ENCODE measurements at regions not wholly inside any gene's neighbourhood (a gene's known extent, or its start where the extent isn't known, plus 50 kb on each side); places are given as distances from the start of the nearest gene placed in this dataset.

DNA sequence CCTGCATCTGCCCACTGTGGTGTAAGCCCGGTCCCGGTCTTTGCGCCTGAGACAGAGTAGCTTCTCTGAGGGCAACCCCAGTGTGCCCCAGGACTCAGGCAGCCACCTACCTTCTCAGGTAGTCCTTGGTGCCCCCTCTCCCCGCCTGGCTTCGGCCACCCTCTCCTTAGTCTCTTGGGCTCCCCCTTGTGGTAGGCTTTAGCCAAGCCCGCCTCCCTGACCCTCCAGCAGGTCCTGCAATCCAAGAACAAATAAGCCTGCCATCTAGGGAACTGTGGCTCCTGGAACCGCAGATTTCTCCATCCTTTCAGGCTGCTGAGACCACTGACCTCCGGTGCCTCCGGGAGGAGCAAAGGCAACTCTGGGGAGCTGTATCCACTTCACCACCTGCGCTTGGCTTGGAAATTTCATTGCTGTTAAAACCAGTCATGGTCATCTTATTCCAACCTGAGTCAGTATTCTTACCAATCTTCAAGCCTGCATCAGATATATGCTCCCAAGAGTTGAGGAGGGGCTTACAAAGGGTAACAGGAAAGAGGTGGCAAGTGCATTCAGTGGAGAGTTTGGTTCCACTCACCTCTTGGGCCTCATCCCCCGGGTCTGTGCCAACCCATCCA lies 52.8 kb upstream of the TENM4 start:
- no peak for FAIRE-seq
- DNase-seq (ENCODE audit: low read depth) = peak; percentile 60
- no peak overlapping the region for H3K4me3 ChIP-seq (ENCODE audit: low read depth, low read length)

DNA sequence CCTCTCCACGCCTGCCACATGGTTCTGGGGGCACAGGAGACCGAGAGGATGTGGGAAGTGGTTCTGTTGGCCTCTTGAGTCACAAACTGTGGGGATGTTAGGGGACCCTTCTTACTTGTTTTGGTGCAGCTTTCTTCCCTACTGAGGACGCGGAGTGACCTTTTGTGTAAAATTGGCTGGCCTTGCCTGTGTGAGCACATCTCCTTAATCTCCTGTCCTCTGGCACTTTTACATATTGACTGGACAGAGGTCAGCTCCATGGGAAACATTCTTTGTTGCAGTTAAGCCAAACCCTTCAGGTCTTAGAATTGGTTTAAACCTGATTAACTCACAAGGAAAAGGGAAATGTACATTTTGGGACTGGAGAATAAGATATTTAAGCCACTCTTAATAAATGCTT lies 51.2 kb upstream of the TENM4 start:
- no peak for FAIRE-seq

More for the DNA sequence above, 52.8 kb upstream of the TENM4 start:
- H3K36me3 ChIP-seq (ENCODE audit: control insufficient read depth, insufficient read depth, low read length) = no peaks in the 10 kb centered on the region
- H3K27me3 ChIP-seq (ENCODE audit: control insufficient read depth, insufficient read depth, low read length) = no peaks in the 10 kb centered on the region
- TF ChIP-seq, protein P1, sequence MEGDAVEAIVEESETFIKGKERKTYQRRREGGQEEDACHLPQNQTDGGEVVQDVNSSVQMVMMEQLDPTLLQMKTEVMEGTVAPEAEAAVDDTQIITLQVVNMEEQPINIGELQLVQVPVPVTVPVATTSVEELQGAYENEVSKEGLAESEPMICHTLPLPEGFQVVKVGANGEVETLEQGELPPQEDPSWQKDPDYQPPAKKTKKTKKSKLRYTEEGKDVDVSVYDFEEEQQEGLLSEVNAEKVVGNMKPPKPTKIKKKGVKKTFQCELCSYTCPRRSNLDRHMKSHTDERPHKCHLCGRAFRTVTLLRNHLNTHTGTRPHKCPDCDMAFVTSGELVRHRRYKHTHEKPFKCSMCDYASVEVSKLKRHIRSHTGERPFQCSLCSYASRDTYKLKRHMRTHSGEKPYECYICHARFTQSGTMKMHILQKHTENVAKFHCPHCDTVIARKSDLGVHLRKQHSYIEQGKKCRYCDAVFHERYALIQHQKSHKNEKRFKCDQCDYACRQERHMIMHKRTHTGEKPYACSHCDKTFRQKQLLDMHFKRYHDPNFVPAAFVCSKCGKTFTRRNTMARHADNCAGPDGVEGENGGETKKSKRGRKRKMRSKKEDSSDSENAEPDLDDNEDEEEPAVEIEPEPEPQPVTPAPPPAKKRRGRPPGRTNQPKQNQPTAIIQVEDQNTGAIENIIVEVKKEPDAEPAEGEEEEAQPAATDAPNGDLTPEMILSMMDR (IDR thresholded peaks at IDR 0.05; ENCODE audit: insufficient read depth, low read length, severe bottlenecking) = peak; percentile 93

More for the DNA sequence above, 51.2 kb upstream of the TENM4 start:
- Histone ChIP-seq H3K36me3 (ENCODE audit: control insufficient read depth, insufficient read depth, low read length) (no peaks in the 10 kb centered on the region), H3K4me3 (ENCODE audit: low read depth, low read length) (no peak overlapping the region), H3K27me3 (ENCODE audit: control insufficient read depth, insufficient read depth, low read length) (no peaks in the 10 kb centered on the region)
- no peak for DNase-seq (ENCODE audit: low read depth)
- TF ChIP-seq, protein P1 (IDR thresholded peaks at IDR 0.05; ENCODE audit: insufficient read depth, low read length, severe bottlenecking) = no peak
